ENCODE measurements at regions not wholly inside any gene's neighbourhood (a gene's known extent, or its start where the extent isn't known, plus 50 kb on each side); places are given as distances from the start of the nearest gene placed in this dataset.
"Not testable (repeated sequence)": the region's sequence is repeated elsewhere in the genome, so short reads cannot be mapped to it uniquely, and the experiment has no call there.

GRCh38 chr4:135412213-135412612 is 1210.6 kb upstream of the PABPC4L start:
- Mint-ChIP-seq H3K4me1 (ENCODE audit: low read depth) (no peaks in the 10 kb centered on the region), H3K4me3 (ENCODE audit: low read depth) (no peak overlapping the region), H3K36me3 (ENCODE audit: low read depth) (no peaks in the 10 kb centered on the region), H3K27me3 (ENCODE audit: low read depth) (no peaks in the 10 kb centered on the region), H3K27ac (no peak overlapping the region), H3K9me3 (peaks cover 27% of the 10 kb centered on the region)
- intact Hi-C loops (cut with micrococcal nuclease), result no loop called here
- no peak for DNase-seq (ENCODE audit: low spot score)

GRCh38 chr4:135411251-135411650 is 1209.7 kb upstream of the PABPC4L start:
- no peak for DNase-seq (ENCODE audit: low spot score)
- Mint-ChIP-seq H3K9me3 (peaks cover 27% of the 10 kb centered on the region), H3K4me3 (ENCODE audit: low read depth) (no peak overlapping the region), H3K27me3 (ENCODE audit: low read depth) (no peaks in the 10 kb centered on the region), H3K4me1 (ENCODE audit: low read depth) (no peaks in the 10 kb centered on the region), H3K27ac (no peak overlapping the region), H3K36me3 (ENCODE audit: low read depth) (no peaks in the 10 kb centered on the region)
- intact Hi-C loops (cut with micrococcal nuclease), result no loop called here

- intact Hi-C loops (cut with micrococcal nuclease); DNase-seq (ENCODE audit: low spot score); H3K36me3 Mint-ChIP-seq (ENCODE audit: low read depth); H3K4me3 Mint-ChIP-seq (ENCODE audit: low read depth); H3K27ac Mint-ChIP-seq; H3K4me1 Mint-ChIP-seq (ENCODE audit: low read depth); H3K27me3 Mint-ChIP-seq (ENCODE audit: low read depth): not testable (repeated sequence)
- H3K9me3 Mint-ChIP-seq, result peaks cover 30% of the 10 kb centered on the region
Observed at GRCh38 chr4:135409261-135409660, 1207.7 kb upstream of the PABPC4L start.

GRCh38 chr4:135408109-135408508 is 1206.5 kb upstream of the PABPC4L start:
- Mint-ChIP-seq H3K4me1 (ENCODE audit: low read depth) (no peaks in the 10 kb centered on the region), H3K36me3 (ENCODE audit: low read depth) (no peaks in the 10 kb centered on the region), H3K27ac (no peak overlapping the region), H3K27me3 (ENCODE audit: low read depth) (no peaks in the 10 kb centered on the region), H3K4me3 (ENCODE audit: low read depth) (no peak overlapping the region), H3K9me3 (peaks cover 29% of the 10 kb centered on the region)
- intact Hi-C loops (cut with micrococcal nuclease), result no loop called here
- DNase-seq (ENCODE audit: low spot score), result no peak

GRCh38 chr4:135406597-135406996 is 1205.0 kb upstream of the PABPC4L start:
- H3K4me3 Mint-ChIP-seq (ENCODE audit: low read depth); H3K27ac Mint-ChIP-seq; H3K27me3 Mint-ChIP-seq (ENCODE audit: low read depth); intact Hi-C loops (cut with micrococcal nuclease); DNase-seq (ENCODE audit: low spot score); H3K36me3 Mint-ChIP-seq (ENCODE audit: low read depth); H3K4me1 Mint-ChIP-seq (ENCODE audit: low read depth): not testable (repeated sequence)
- peaks cover 21% of the 10 kb centered on the region for H3K9me3 Mint-ChIP-seq

GRCh38 chr4:135385830-135386581 is 1184.4 kb upstream of the PABPC4L start:
- H3K4me1 Mint-ChIP-seq (ENCODE audit: low read depth), result no peaks in the 10 kb centered on the region
- DNase-seq (ENCODE audit: low spot score), result no peak
- intact Hi-C loops (cut with micrococcal nuclease), result no loop called here
- H3K36me3 Mint-ChIP-seq (ENCODE audit: low read depth), result no peaks in the 10 kb centered on the region
- H3K4me3 Mint-ChIP-seq (ENCODE audit: low read depth), result no peak overlapping the region
- H3K27ac Mint-ChIP-seq, result no peak overlapping the region
- H3K9me3 Mint-ChIP-seq, result peaks cover 11% of the 10 kb centered on the region
- no peaks in the 10 kb centered on the region for H3K27me3 Mint-ChIP-seq (ENCODE audit: low read depth)

GRCh38 chr4:135383356-135384288 is 1182.0 kb upstream of the PABPC4L start:
- Mint-ChIP-seq H3K9me3 (peaks cover 27% of the 10 kb centered on the region), H3K4me3 (ENCODE audit: low read depth) (no peak overlapping the region), H3K36me3 (ENCODE audit: low read depth) (no peaks in the 10 kb centered on the region), H3K4me1 (ENCODE audit: low read depth) (no peaks in the 10 kb centered on the region), H3K27me3 (ENCODE audit: low read depth) (no peaks in the 10 kb centered on the region), H3K27ac (no peak overlapping the region)
- DNase-seq (ENCODE audit: low spot score), result no peak
- intact Hi-C loops (cut with micrococcal nuclease), result no loop called here

GRCh38 chr4:135382280-135382959 is 1180.8 kb upstream of the PABPC4L start:
- H3K4me3 Mint-ChIP-seq (ENCODE audit: low read depth), result no peak overlapping the region
- H3K27ac Mint-ChIP-seq, result no peak overlapping the region
- H3K27me3 Mint-ChIP-seq (ENCODE audit: low read depth), result no peaks in the 10 kb centered on the region
- no peaks in the 10 kb centered on the region for H3K4me1 Mint-ChIP-seq (ENCODE audit: low read depth)
- DNase-seq (ENCODE audit: low spot score), result no peak
- intact Hi-C loops (cut with micrococcal nuclease), result no loop called here
- peaks cover 36% of the 10 kb centered on the region for H3K9me3 Mint-ChIP-seq
- no peaks in the 10 kb centered on the region for H3K36me3 Mint-ChIP-seq (ENCODE audit: low read depth)

- H3K9me3 Mint-ChIP-seq, result peaks cover 18% of the 10 kb centered on the region
- H3K36me3 Mint-ChIP-seq (ENCODE audit: low read depth), result no peaks in the 10 kb centered on the region
- intact Hi-C loops (cut with micrococcal nuclease), result no loop called here
- no peak for DNase-seq (ENCODE audit: low spot score)
- no peak overlapping the region for H3K27ac Mint-ChIP-seq
- no peaks in the 10 kb centered on the region for H3K27me3 Mint-ChIP-seq (ENCODE audit: low read depth)
- no peaks in the 10 kb centered on the region for H3K4me1 Mint-ChIP-seq (ENCODE audit: low read depth)
- H3K4me3 Mint-ChIP-seq (ENCODE audit: low read depth), result no peak overlapping the region
Observed at GRCh38 chr4:135372131-135372530, 1170.5 kb upstream of the PABPC4L start.

GRCh38 chr4:135371137-135371536 is 1169.5 kb upstream of the PABPC4L start:
- Mint-ChIP-seq H3K9me3 (peaks cover 12% of the 10 kb centered on the region), H3K27me3 (ENCODE audit: low read depth) (no peaks in the 10 kb centered on the region), H3K27ac (no peak overlapping the region), H3K4me1 (ENCODE audit: low read depth) (no peaks in the 10 kb centered on the region), H3K4me3 (ENCODE audit: low read depth) (no peak overlapping the region), H3K36me3 (ENCODE audit: low read depth) (no peaks in the 10 kb centered on the region)
- intact Hi-C loops (cut with micrococcal nuclease), result no loop called here
- DNase-seq (ENCODE audit: low spot score), result no peak

- Mint-ChIP-seq H3K4me1 (ENCODE audit: low read depth) (no peaks in the 10 kb centered on the region), H3K27ac (no peak overlapping the region), H3K4me3 (ENCODE audit: low read depth) (no peak overlapping the region), H3K27me3 (ENCODE audit: low read depth) (no peaks in the 10 kb centered on the region), H3K36me3 (ENCODE audit: low read depth) (no peaks in the 10 kb centered on the region), H3K9me3 (no peaks in the 10 kb centered on the region)
- intact Hi-C loops (cut with micrococcal nuclease), result no loop called here
- no peak for DNase-seq (ENCODE audit: low spot score)
Observed at GRCh38 chr4:135368831-135369230, 1167.2 kb upstream of the PABPC4L start.

GRCh38 chr4:135365065-135365464 is 1163.5 kb upstream of the PABPC4L start:
- no peaks in the 10 kb centered on the region for H3K36me3 Mint-ChIP-seq (ENCODE audit: low read depth)
- H3K27me3 Mint-ChIP-seq (ENCODE audit: low read depth), result no peaks in the 10 kb centered on the region
- no peaks in the 10 kb centered on the region for H3K9me3 Mint-ChIP-seq
- intact Hi-C loops (cut with micrococcal nuclease), result no loop called here
- H3K27ac Mint-ChIP-seq, result no peak overlapping the region
- no peaks in the 10 kb centered on the region for H3K4me1 Mint-ChIP-seq (ENCODE audit: low read depth)
- no peak overlapping the region for H3K4me3 Mint-ChIP-seq (ENCODE audit: low read depth)
- DNase-seq (ENCODE audit: low spot score), result no peak

- H3K4me1 Mint-ChIP-seq (ENCODE audit: low read depth), result no peaks in the 10 kb centered on the region
- no peaks in the 10 kb centered on the region for H3K36me3 Mint-ChIP-seq (ENCODE audit: low read depth)
- H3K4me3 Mint-ChIP-seq (ENCODE audit: low read depth), result no peak overlapping the region
- intact Hi-C loops (cut with micrococcal nuclease), result no loop called here
- H3K9me3 Mint-ChIP-seq, result peaks cover 8% of the 10 kb centered on the region
- no peak overlapping the region for H3K27ac Mint-ChIP-seq
- no peak for DNase-seq (ENCODE audit: low spot score)
- no peaks in the 10 kb centered on the region for H3K27me3 Mint-ChIP-seq (ENCODE audit: low read depth)
Observed at GRCh38 chr4:135359128-135359527, 1157.5 kb upstream of the PABPC4L start.
